HG03565 (cell line): ENCODE measurements at regions not wholly inside any gene's neighbourhood (a gene's known extent, or its start where the extent isn't known, plus 50 kb on each side); places are given as distances from the start of the nearest gene placed in this dataset.

ENCODE experiments used
- ATAC-seq: cut with Tn5 transposase; IDR thresholded peaks from one replicate; pipeline ENCODE4 v1.9.1; 2021; ENCODE audit warnings: mild to moderate bottlenecking, moderate library complexity; ENCODE audit not compliant: unreplicated experiment

DNA sequence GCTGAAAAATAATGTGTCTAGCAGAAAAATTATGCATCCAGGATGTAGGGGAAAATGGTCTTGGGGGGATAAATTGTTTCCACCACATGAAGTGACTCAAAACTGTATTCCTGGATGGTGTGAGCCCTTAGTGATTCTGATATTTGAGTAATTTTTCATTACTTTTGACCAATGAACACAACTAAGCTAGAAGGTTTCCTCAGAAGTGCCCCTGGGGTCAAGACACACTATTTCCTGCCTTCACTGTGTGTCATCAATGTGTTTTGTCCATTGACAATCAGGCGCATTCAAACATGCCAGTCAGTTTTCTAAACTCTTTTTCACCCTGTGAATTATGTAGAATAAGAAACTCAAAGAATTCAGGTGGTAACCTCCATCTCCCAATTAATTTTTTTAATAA, 130.5 kb upstream of the REG3G start:
- ATAC-seq = no peak

DNA sequence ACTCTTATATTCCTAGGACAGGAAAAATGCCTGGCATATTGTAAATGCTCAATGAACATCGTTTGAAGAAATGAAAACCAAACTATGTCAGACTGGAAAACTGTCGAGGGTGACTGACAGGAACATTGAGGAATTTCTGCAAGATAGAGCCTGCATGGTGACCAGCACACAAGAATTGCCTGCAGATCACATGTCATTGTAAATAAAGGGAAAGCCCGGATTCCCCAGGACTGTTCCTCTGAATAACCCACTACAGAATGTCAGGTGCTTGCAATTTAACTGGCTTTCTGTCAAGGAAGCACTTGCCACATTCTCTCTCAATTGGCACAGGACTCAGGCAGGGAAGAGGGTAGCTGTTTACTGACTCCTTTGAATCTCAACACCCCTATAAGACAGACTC, 129.0 kb upstream of the REG3G start:
- ATAC-seq = no peak

DNA sequence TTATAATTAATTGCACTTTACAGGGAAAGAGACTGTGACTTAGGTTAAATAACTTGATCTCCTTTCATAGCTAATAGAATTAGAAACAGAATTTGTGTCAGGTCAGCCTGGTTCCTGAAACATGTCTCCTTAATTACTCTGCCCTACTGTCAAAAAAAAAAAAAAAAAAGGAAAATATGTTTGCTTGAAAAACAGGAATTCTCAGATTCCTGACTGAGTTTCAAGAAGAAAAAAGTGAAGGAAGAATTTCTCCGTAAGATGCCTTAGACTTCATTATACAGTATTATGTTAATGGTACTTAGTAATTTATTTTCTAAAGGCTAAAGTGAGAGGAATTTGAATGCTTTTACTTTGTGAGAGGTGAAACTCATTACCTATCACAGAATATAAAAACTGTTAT, 118.4 kb upstream of the REG3G start:
- ATAC-seq = no peak

DNA sequence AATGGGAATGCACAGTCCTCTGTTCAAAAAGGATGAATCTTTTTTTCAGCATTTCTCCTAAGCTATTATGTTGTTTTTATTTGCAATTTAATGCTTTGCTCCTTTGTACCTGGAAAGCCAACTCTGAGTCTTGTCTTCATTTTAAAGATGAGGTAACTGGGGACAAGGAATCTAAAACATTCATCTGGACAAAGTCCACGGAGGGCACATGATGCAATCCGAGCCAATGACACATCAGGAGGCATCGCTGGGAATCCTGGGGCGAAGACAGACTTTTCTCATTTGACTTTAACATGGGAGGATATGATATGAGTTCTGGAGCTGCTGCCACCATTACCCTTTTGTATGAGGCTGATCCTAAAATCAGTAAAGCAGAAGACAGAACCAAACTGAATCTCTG, 116.5 kb upstream of the REG3G start:
- no peak for ATAC-seq

DNA sequence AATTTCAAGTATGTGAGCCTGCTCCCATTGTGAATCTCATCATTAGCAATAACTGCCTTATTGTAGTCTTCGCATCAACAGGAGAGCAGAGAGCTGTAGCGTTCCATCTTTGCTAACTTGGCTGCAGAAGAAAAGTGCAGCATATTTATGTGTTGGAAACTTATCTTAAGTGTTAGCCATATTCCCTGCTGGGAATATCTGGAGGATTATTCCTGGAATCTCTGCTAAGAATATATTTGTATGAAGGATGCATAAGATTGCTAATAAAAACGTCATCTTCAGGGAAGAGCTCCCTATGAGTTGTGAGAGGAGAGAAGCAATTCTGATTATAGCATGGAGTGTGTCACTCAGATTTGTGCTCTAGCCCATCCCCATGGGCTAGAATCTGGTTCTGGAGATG, 115.1 kb upstream of the REG3G start:
- no peak for ATAC-seq

DNA sequence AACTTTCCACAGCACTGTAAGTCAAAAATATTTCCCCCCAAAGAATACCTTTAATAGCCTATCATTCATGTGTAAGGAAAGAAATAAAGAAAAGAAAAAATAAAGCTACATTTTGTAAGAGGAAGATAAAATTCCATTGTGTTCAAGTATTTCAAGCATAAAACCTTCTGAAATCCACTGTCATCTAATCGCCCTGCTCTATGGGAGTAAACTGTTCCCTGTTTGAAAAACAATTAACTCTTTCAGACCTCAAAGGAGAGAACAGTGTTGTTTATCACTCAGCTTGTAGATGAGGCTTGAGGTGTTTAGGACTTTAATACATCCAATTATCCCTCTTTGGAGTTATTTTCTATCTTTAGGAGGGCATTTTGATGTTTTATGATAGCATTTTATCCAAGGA, 112.2 kb upstream of the REG3G start:
- ATAC-seq = no peak

DNA sequence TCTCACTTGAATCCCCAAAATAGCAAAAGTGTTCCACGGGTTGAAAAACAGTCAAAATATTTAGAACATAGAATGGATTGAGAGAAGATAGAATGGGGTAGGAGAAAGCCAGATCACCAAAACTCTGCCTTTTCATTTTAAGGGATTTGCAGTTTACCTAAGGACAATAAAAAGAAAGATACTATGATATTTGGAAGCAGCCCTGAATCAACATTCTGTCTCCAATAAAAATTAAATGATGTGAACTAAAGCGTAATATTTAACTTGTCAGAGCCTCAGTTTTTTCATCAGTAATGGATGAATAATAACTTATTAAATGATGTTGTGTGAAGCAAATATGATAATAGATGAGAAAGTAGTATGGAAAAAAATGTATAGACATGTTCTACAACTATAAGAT, 100.2 kb upstream of the REG3G start:
- ATAC-seq = no peak

DNA sequence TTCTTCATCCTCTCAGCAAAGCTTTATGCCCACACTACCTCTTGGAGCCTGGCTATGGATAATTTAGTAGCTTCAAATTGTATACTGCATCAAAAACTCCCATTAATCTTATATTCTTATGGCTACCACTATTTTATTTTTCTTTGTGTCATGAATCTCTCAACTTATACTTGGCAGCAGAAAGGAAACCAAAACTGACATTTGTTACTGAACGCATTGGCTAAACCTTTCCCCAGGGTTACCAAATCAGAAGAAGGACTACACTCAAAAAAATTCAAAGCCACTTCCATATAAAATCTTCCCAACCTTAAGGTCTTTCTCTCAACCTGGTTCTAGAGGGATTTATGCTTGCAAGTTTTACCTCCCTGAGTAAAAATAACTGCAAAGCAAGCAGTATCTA, 97.0 kb upstream of the REG3G start:
- ATAC-seq = no peak

DNA sequence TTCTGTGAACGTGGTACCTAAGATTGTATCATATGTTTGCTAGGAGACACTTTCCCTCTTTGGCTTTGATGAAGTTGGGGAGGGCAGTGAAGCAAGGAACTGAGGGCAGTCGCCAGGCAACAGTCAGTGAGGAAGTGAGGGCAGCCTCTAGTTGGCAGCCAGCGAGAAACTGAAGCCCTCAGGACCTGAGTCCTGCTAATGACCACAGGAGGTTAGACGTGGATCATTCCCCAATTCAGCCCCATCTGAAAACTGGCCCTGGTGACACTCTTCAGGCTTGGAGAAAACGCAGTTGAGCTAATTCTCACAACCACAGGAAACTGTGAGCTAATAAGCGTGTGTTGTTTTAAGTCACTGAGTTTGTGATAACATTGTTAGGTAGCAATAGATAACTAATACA, 84.5 kb upstream of the REG3G start:
- ATAC-seq = no peak

DNA sequence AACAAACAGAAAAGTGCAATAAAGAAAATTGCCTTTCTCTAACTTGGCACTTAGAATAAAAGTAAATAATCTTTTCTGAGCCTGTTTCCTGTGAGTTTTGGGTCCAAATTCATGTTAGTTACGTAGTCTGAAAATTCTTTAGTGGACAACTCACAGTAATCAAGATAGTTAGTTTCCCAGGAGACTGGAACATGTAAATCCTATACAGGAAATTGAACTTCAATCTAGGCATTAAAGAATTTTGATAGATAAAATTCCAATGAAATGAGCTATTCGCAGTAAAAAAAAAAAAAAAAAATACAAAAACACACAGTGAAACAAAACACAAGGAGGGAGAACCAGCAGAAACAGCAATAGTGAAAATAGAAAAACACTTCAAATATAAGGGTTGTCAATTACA, 83.8 kb upstream of the REG3G start:
- no peak for ATAC-seq

DNA sequence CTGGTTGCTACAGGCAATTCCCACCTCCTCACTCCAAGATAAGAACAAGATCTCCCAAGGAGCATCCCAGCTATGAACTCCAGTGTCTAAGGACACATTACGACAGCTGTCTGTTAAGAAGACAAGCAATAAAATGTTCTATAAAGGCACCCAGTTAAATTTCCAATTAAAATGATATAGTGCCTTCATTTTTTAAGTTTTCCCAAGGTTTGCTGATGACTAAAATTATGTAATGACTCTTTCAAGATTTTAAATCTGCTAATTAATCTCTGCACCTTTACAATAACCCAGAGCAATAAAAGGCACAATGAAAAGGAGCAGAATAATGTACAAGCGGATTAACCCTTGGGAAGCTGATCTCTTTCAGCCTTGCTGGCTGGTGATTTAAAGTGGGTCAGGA, 61.6 kb upstream of the REG3G start:
- ATAC-seq = no peak

DNA sequence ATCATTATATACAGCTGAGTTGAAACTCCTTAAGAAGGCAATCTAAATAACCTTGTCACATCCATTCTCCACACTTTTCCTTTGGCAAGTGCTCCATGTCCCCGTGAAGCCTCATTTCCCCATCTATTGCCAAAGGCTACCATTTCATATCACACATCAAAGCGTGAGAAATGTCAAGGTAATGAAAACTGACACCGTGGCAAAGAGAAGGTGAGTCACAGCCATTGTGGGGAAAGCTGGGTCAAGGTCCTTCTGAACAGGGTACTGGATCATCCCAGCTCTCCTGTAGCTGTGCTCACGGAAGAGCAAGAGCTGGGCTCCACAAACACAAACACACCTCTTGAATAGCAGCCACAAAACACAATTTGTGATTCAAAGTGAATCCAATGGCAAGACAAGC, 58.2 kb upstream of the REG3G start:
- no peak for ATAC-seq

DNA sequence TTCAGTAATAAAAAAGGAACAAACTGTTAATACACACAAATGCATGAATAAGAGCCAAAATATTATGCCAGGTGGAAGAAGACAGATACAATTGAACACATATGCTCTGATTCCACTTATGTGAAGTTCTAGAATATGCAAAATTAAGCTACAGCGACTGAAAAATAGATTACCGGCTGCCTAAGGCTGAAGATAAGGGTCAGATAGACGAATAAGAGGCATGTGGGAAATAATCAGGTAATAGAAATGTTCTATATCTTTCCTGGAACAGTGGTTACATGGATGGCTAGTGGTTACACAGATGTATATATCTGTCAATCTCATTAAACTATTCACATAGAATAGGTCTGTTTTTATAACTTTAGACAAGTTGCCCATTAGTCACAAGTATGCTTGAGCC, 51.9 kb upstream of the REG3G start:
- no peak for ATAC-seq
